ENCODE measurements at regions not wholly inside any gene's neighbourhood (a gene's known extent, or its start where the extent isn't known, plus 50 kb on each side); places are given as distances from the start of the nearest gene placed in this dataset.

- TF ChIP-seq CTCF (conservative IDR thresholded peaks at IDR 0.05; ENCODE audit: low read depth, low read length), result no peak
- no peak for TF ChIP-seq RFX5 (IDR thresholded peaks at IDR 0.05; ENCODE audit: low read depth, low read length)
- no peak for TF ChIP-seq POLR2A (IDR thresholded peaks at IDR 0.05; ENCODE audit: low read depth, low read length)
- no peak for TF ChIP-seq USF2 (IDR thresholded peaks at IDR 0.05; ENCODE audit: low read depth, low read length)
- no peak for TF ChIP-seq ELK1 (IDR thresholded peaks at IDR 0.05; ENCODE audit: borderline replicate concordance, low read depth, low read length)
- no peak for TF ChIP-seq MAFK (IDR thresholded peaks at IDR 0.05; ENCODE audit: low read depth, low read length)
- no peak for TF ChIP-seq RCOR1 (IDR thresholded peaks at IDR 0.05; ENCODE audit: insufficient replicate concordance, low read length)
- TF ChIP-seq MAZ (IDR thresholded peaks at IDR 0.05; ENCODE audit: borderline replicate concordance, low read depth, low read length), result no peak
Observed at GRCh38 chr1:117793413-117793812, 136.0 kb downstream of the GDAP2 start.

Data from IMR-90 (cell line).